Thoracic aorta (tissue), 2 donors: ENCODE measurements at regions not wholly inside any gene's neighbourhood (a gene's known extent, or its start where the extent isn't known, plus 50 kb on each side); places are given as distances from the start of the nearest gene placed in this dataset.

Experiments
- ATAC-seq: fragments of 150-250 bp; one replicate; pipeline ENCODE4 v1.8.0; 2017; ENCODE audit warnings: low read depth; ENCODE audit not compliant: insufficient number of reproducible peaks, low FRiP score
- DNase-seq: peaks from one replicate; pipeline ENCODE4 v3.0.0-alpha.2; 2020; ENCODE audit warnings: low spot score
- H3K27ac ChIP-seq, 2 donors: fragments of 200-600 bp; sonication (generic); 1 replicate in 1 of 2; 2 replicates in 1 of 2; pipeline ENCODE4 v1.5.1; 2016; ENCODE audit warnings: mild to moderate bottlenecking in 2 of 2, moderate library complexity in 2 of 2
- H3K27me3 ChIP-seq: fragments of 200-600 bp; sonication (generic); replicated peaks from 2 replicates; pipeline ENCODE4 v1.6.0; 2016; ENCODE audit warnings: mild to moderate bottlenecking; ENCODE audit not compliant: insufficient read depth
- H3K36me3 ChIP-seq: fragments of 200-600 bp; sonication (generic); one replicate; pipeline ENCODE4 v1.5.1; 2016
- H3K4me1 ChIP-seq, 2 donors: fragments of 200-600 bp; sonication (generic); 1 replicate in 1 of 2; 2 replicates in 1 of 2; pipeline versions ENCODE4 v1.5.1 to v1.6.0; 2016; ENCODE audit warnings: low read depth in 2 of 2, mild to moderate bottlenecking in 1 of 2; ENCODE audit not compliant: control insufficient read depth in 1 of 2
- H3K4me3 ChIP-seq: fragments of 200-600 bp; sonication (generic); 2 replicates; pipeline ENCODE4 v1.5.1; 2016; ENCODE audit warnings: mild to moderate bottlenecking
- H3K9me3 ChIP-seq: fragments of 200-600 bp; sonication (generic); 2 replicates; pipeline ENCODE4 v1.5.1; 2016
- CTCF ChIP-seq: fragments of 200-600 bp; sonication (generic); IDR thresholded peaks from one replicate; pipeline ENCODE4 v1.5.1; 2019; ENCODE audit warnings: antibody characterized with exemption

GRCh38 chr2:128522829-128523228, 204.2 kb upstream of the HS6ST1 start:
- no peaks in the 10 kb centered on the region for H3K4me1 ChIP-seq
- H3K27me3 ChIP-seq, result no peaks in the 10 kb centered on the region
- no peak for TF ChIP-seq CTCF
- DNase-seq, result no peak
- no peaks in the 10 kb centered on the region for H3K36me3 ChIP-seq
- no peaks in the 10 kb centered on the region for H3K9me3 ChIP-seq
- ATAC-seq, result no peak
- H3K27ac ChIP-seq, result no peak overlapping the region
- no peak overlapping the region for H3K4me3 ChIP-seq

GRCh38 chr2:128523457-128523856, 204.8 kb upstream of the HS6ST1 start:
- ATAC-seq (no peak), DNase-seq (no peak)
- H3K9me3 ChIP-seq, result no peaks in the 10 kb centered on the region
- no peaks in the 10 kb centered on the region for H3K27me3 ChIP-seq
- no peak overlapping the region for H3K27ac ChIP-seq
- TF ChIP-seq CTCF, result no peak
- no peak overlapping the region for H3K4me3 ChIP-seq
- H3K36me3 ChIP-seq, result no peaks in the 10 kb centered on the region
- no peaks in the 10 kb centered on the region for H3K4me1 ChIP-seq

GRCh38 chr2:128524183-128524582, 205.5 kb upstream of the HS6ST1 start:
- Histone ChIP-seq H3K4me3 (no peak overlapping the region), H3K27me3 (no peaks in the 10 kb centered on the region), H3K27ac (no peak overlapping the region), H3K4me1 (no peaks in the 10 kb centered on the region), H3K9me3 (no peaks in the 10 kb centered on the region), H3K36me3 (no peaks in the 10 kb centered on the region)
- TF ChIP-seq CTCF, result no peak
- DNase-seq, result no peak
- ATAC-seq, result no peak

- DNase-seq (no peak), ATAC-seq (no peak)
- no peak overlapping the region for H3K27ac ChIP-seq
- no peak for TF ChIP-seq CTCF
- H3K36me3 ChIP-seq, result no peaks in the 10 kb centered on the region
- no peaks in the 10 kb centered on the region for H3K9me3 ChIP-seq
- no peaks in the 10 kb centered on the region for H3K4me1 ChIP-seq
- no peak overlapping the region for H3K4me3 ChIP-seq
- H3K27me3 ChIP-seq, result no peaks in the 10 kb centered on the region
These were observed 207.0 kb upstream of the HS6ST1 start for GRCh38 chr2:128525653-128526052.

- TF ChIP-seq CTCF, result no peak
- H3K27me3 ChIP-seq, result no peaks in the 10 kb centered on the region
- H3K9me3 ChIP-seq, result no peaks in the 10 kb centered on the region
- no peak overlapping the region for H3K4me3 ChIP-seq
- H3K36me3 ChIP-seq, result no peaks in the 10 kb centered on the region
- no peak overlapping the region for H3K27ac ChIP-seq
- H3K4me1 ChIP-seq, result no peaks in the 10 kb centered on the region
- DNase-seq (no peak), ATAC-seq (no peak)
These were observed 207.8 kb upstream of the HS6ST1 start for GRCh38 chr2:128526455-128526976.
